Liver (tissue), 8 donors: ENCODE measurements at regions not wholly inside any gene's neighbourhood (a gene's known extent, or its start where the extent isn't known, plus 50 kb on each side); places are given as distances from the start of the nearest gene placed in this dataset.

Experiments
- DNase-seq: peaks from one replicate; pipeline ENCODE4 v3.0.0-alpha.2; 2017; ENCODE audit warnings: low spot score
- H3K27ac ChIP-seq, 2 donors: one replicate each; pipeline ENCODE4 v1.7.0; 2013; ENCODE audit warnings: inconsistent platforms in 2 of 2, low read length in 2 of 2, control low read depth in 1 of 2, low read depth in 1 of 2, mild to moderate bottlenecking in 1 of 2
- H3K27me3 ChIP-seq, 4 donors: one replicate each; pipeline versions ENCODE4 v1.6.1 to v1.7.0; 2013; ENCODE audit warnings: low read length in 3 of 4, inconsistent platforms in 1 of 4, mild to moderate bottlenecking in 1 of 4, moderate library complexity in 1 of 4; ENCODE audit not compliant: control insufficient read depth in 4 of 4, insufficient read depth in 4 of 4
- H3K36me3 ChIP-seq, 4 donors: one replicate each; pipeline versions ENCODE4 v1.6.1 to v1.7.0; 2013; ENCODE audit warnings: low read length in 3 of 4, mild to moderate bottlenecking in 3 of 4, low read depth in 1 of 4, moderate library complexity in 1 of 4; ENCODE audit not compliant: control insufficient read depth in 4 of 4, insufficient read depth in 3 of 4
- H3K4me1 ChIP-seq, 4 donors: one replicate each; pipeline versions ENCODE4 v1.6.1 to v1.7.0; 2013; ENCODE audit warnings: low read length in 3 of 4, mild to moderate bottlenecking in 3 of 4, moderate library complexity in 1 of 4; ENCODE audit not compliant: control insufficient read depth in 4 of 4, insufficient read depth in 4 of 4
- H3K4me3 ChIP-seq, 3 donors: one replicate each; pipeline versions ENCODE4 v1.6.1 to v1.7.0; 2013; ENCODE audit warnings: low read length in 3 of 3, control low read depth in 1 of 3, low read depth in 1 of 3, mild to moderate bottlenecking in 1 of 3
- H3K9ac ChIP-seq, 2 donors: one replicate each; pipeline ENCODE4 v1.7.0; 2013; ENCODE audit warnings: low read length in 2 of 2, mild to moderate bottlenecking in 2 of 2, moderate library complexity in 2 of 2, control low read depth in 1 of 2, low read depth in 1 of 2
- H3K9me3 ChIP-seq, 4 donors: one replicate each; pipeline versions ENCODE4 v1.6.1 to v1.7.0; 2013; ENCODE audit warnings: low read length in 3 of 4; ENCODE audit not compliant: control insufficient read depth in 4 of 4
- ATF3 ChIP-seq: IDR thresholded peaks from 2 replicates; pipeline ENCODE4 v1.6.1; 2016; ENCODE audit warnings: antibody characterized with exemption
- EGR1 ChIP-seq, 2 donors: IDR thresholded peaks; 2 replicates each; pipeline ENCODE4 v1.6.1; 2016 to 2018; ENCODE audit warnings: antibody characterized with exemption in 2 of 2, low read depth in 2 of 2
- FOXA1 ChIP-seq: IDR thresholded peaks from 2 replicates; pipeline ENCODE4 v1.6.1; 2016; ENCODE audit warnings: antibody characterized with exemption
- GABPA ChIP-seq, 2 donors: IDR thresholded peaks in 1 of 2; conservative IDR thresholded peaks in 1 of 2; 2 replicates each; pipeline ENCODE4 v1.6.1; 2016; ENCODE audit warnings: antibody characterized with exemption in 2 of 2, mild to moderate bottlenecking in 1 of 2, moderate library complexity in 1 of 2
- HNF4A ChIP-seq, 2 donors: conservative IDR thresholded peaks; 2 replicates each; pipeline ENCODE4 v1.6.1; 2016; ENCODE audit warnings: antibody characterized with exemption in 2 of 2, mild to moderate bottlenecking in 2 of 2
- HNF4G ChIP-seq: IDR thresholded peaks from 2 replicates; pipeline ENCODE4 v1.6.1; 2016; ENCODE audit warnings: antibody characterized with exemption
- JUND ChIP-seq, 2 donors: IDR thresholded peaks; 2 replicates each; pipeline ENCODE4 v1.6.1; 2016; ENCODE audit warnings: antibody characterized with exemption in 2 of 2
- RAD21 ChIP-seq, 2 donors: IDR thresholded peaks; 2 replicates each; pipeline ENCODE4 v1.6.1; 2016; ENCODE audit warnings: antibody characterized with exemption in 2 of 2, mild to moderate bottlenecking in 2 of 2
- REST ChIP-seq: IDR thresholded peaks from 2 replicates; pipeline ENCODE4 v1.6.1; 2016; ENCODE audit warnings: antibody characterized with exemption, mild to moderate bottlenecking
- RXRA ChIP-seq, 2 donors: IDR thresholded peaks; 2 replicates each; pipeline ENCODE4 v1.6.1; 2017 to 2018; ENCODE audit warnings: antibody characterized with exemption in 2 of 2, mild to moderate bottlenecking in 1 of 2
- SP1 ChIP-seq: IDR thresholded peaks from 2 replicates; pipeline ENCODE4 v1.6.1; 2018; ENCODE audit warnings: antibody characterized with exemption, mild to moderate bottlenecking
- TAF1 ChIP-seq: conservative IDR thresholded peaks from 2 replicates; pipeline ENCODE4 v1.6.1; 2016; ENCODE audit warnings: antibody characterized with exemption, mild to moderate bottlenecking
- YY1 ChIP-seq: IDR thresholded peaks from 2 replicates; pipeline ENCODE4 v1.6.1; 2016; ENCODE audit warnings: antibody characterized with exemption, mild to moderate bottlenecking
- WGBS: extraction: QIAGEN DNeasy Blood & Tissue Kit; methylation state at CpG from one replicate; pipeline ENCODE4 v1.1.7; 2013; 5-methylcytosine and 5-hydroxymethylcytosine counted together
- TF ChIP-seq, protein P1 (sequence below): fragments of 150-350 bp; IDR thresholded peaks from 2 replicates; pipeline ENCODE4 v1.5.1; 2017; ENCODE audit warnings: improper control_type of control experiment, low read depth, low read length; ENCODE audit not compliant: missing input control
- donor health status: healthy.
- donor health status: healthy.
- donor health status: healthy.
- donor health status: healthy.
- donor health status: healthy.

DNA sequence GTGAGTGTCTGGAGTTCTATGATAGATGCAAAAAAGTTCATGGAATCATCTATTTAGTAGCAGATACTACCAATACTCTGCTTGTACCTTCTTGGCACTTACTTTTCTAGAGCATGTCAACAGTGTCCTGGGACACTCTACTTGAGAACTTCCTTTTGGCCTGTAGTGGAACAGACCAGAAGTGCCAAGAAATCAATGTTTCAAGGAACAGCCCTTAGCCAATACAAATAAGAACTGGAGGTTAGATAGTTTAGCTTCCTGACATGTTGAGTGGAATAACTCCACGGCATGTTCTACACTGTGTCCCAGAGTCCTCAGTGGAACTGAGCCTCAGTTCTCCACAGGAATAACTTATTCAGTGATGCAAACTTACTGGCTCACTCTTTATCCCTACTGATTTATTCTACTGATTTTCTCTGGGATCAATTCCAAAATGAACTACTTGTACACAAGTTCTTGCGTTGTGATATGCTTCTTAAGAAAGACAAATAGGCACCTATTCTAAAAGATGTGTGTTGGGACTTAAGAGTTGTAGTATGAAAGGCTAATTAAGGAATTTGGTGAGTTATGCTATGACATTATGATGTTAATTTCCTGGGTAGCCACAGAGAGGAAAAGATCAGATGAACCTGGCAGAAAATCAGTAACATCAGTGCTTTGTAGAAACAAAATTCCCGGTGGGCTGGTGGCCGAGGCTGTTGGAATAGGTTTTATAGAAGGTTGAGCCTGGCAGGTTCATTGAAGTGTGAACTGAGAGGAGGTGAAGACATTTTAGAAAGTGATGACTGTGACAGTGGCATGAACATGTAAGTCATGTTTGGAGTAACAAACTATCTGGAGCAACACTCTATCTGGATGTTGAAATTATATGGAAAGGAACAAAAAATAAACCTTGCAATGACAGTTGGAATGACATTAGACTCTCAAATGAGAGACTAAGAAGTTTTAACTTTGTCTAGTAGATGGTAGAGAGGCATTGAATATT, 101.8 kb upstream of the RBMS3 start (continued):
- TF ChIP-seq REST: no peak
- TF ChIP-seq EGR1 (IDR thresholded peaks at IDR 0.05; ENCODE audit: low read depth in 2 of 2): no peak
- TF ChIP-seq RAD21 (IDR thresholded peaks at IDR 0.05): no peak
- TF ChIP-seq HNF4A (conservative IDR thresholded peaks at IDR 0.05): no peak
- no peak for TF ChIP-seq ATF3
- TF ChIP-seq SP1: no peak
- no peak for TF ChIP-seq FOXA1

DNA sequence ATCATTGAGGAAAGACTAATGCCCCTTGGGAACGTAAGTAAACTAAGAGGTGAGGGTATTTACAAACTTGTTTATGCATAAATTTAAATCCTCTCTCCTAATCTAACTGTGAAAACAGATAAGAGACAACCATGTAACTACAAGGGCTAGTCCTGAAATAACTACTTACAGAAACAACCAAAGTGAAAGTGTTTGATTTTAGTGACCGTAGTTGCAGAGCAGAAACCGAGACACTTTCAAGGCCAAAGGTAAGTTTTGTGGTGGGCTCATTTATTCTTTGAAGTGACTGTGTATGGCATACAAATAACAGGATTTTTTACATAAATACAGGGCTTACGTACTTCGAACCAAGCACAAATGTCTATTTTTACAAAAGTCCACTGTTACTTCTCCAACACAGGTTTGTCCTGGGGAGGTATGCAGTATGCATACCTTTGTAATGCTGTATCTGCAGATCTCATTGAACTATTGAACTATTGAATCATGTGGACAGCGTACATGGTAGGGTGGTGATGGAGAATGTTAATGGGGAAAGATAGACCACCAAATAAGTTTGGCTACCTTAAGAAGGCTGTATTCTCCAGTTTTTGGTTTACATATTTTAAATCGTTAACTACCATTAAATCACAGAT, 99.6 kb upstream of the RBMS3 start:
- DNase-seq: no peak
- no peaks in the 10 kb centered on the region for H3K27me3 ChIP-seq
- no peaks in the 10 kb centered on the region for H3K9me3 ChIP-seq
- H3K4me3 ChIP-seq: no peak overlapping the region
- H3K27ac ChIP-seq: no peak overlapping the region
- no peak overlapping the region for H3K9ac ChIP-seq
- H3K36me3 ChIP-seq: no peaks in the 10 kb centered on the region
- TF ChIP-seq SP1 (no peak), FOXA1 (no peak), EGR1 (IDR thresholded peaks at IDR 0.05; ENCODE audit: low read depth in 2 of 2) (no peak), YY1 (no peak), HNF4A (conservative IDR thresholded peaks at IDR 0.05) (no peak), TAF1 (no peak), RAD21 (IDR thresholded peaks at IDR 0.05) (no peak), JUND (IDR thresholded peaks at IDR 0.05) (no peak), GABPA (IDR thresholded peaks at IDR 0.05 in 1 of 2, conservative IDR thresholded peaks at IDR 0.05 in 1 of 2) (no peak), ATF3 (no peak), HNF4G (no peak), RXRA (IDR thresholded peaks at IDR 0.05) (no peak)
- TF ChIP-seq, protein P1, sequence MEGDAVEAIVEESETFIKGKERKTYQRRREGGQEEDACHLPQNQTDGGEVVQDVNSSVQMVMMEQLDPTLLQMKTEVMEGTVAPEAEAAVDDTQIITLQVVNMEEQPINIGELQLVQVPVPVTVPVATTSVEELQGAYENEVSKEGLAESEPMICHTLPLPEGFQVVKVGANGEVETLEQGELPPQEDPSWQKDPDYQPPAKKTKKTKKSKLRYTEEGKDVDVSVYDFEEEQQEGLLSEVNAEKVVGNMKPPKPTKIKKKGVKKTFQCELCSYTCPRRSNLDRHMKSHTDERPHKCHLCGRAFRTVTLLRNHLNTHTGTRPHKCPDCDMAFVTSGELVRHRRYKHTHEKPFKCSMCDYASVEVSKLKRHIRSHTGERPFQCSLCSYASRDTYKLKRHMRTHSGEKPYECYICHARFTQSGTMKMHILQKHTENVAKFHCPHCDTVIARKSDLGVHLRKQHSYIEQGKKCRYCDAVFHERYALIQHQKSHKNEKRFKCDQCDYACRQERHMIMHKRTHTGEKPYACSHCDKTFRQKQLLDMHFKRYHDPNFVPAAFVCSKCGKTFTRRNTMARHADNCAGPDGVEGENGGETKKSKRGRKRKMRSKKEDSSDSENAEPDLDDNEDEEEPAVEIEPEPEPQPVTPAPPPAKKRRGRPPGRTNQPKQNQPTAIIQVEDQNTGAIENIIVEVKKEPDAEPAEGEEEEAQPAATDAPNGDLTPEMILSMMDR: no peak
- no peaks in the 10 kb centered on the region for H3K4me1 ChIP-seq
- 56% methylated on average over 7 of the region's 7 CpGs for WGBS
